SJSA1 (cell line): ENCODE measurements at regions not wholly inside any gene's neighbourhood (a gene's known extent, or its start where the extent isn't known, plus 50 kb on each side); places are given as distances from the start of the nearest gene placed in this dataset.
"Not testable (repeated sequence)": the region's sequence is repeated elsewhere in the genome, so short reads cannot be mapped to it uniquely, and the experiment has no call there.

ENCODE experiments used
- DNase-seq, 2 experiments: peaks; one replicate each; pipeline ENCODE4 v3.0.0-alpha.2; 2015 to 2020; ENCODE audit warnings: low spot score in 2 of 2, low read depth in 1 of 2
- H3K27ac ChIP-seq: fragments of 250-450 bp; sonication (Bioruptor Pico); 2 replicates; pipeline ENCODE4 v1.5.1; 2020; ENCODE audit warnings: mild to moderate bottlenecking, moderate library complexity
- H3K27me3 ChIP-seq: fragments of 250-450 bp; sonication (Bioruptor Pico); replicated peaks from 2 replicates; pipeline ENCODE4 v1.5.1; 2020; ENCODE audit warnings: mild to moderate bottlenecking, moderate library complexity
- H3K36me3 ChIP-seq: fragments of 250-450 bp; sonication (Bioruptor Pico); 2 replicates; pipeline ENCODE4 v1.5.1; 2020; ENCODE audit warnings: mild to moderate bottlenecking
- H3K4me1 ChIP-seq: fragments of 250-450 bp; sonication (Bioruptor Pico); replicated peaks from 2 replicates; pipeline ENCODE4 v1.6.1; 2021; ENCODE audit warnings: mild to moderate bottlenecking
- H3K4me3 ChIP-seq: fragments of 250-450 bp; sonication (Bioruptor Pico); 2 replicates; pipeline ENCODE4 v1.5.1; 2020; ENCODE audit warnings: mild to moderate bottlenecking
- H3K9me3 ChIP-seq: fragments of 250-450 bp; sonication (Bioruptor Pico); replicated peaks from 2 replicates; pipeline ENCODE4 v1.5.1; 2020; ENCODE audit warnings: mild to moderate bottlenecking

DNA sequence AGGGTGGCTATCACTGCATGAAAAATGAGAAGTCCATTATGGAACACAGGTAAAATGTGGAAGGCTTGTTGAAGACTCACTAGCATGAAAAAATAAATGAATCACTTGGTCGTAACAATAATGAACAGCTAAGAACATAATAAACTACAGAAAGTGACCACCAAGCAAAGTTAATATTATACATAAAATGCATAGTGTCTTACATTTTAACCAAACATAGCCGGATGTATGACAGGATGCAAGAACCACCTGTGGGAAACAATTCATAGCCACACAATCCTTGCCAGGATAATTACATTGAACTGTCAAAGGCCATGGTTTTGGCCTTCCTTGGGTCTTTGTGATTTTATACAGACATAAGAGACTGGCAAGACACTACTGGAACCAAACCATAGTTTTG, 81.9 kb upstream of the ATXN3L start:
- H3K9me3 ChIP-seq: no peaks in the 10 kb centered on the region
- DNase-seq: no peak

DNA sequence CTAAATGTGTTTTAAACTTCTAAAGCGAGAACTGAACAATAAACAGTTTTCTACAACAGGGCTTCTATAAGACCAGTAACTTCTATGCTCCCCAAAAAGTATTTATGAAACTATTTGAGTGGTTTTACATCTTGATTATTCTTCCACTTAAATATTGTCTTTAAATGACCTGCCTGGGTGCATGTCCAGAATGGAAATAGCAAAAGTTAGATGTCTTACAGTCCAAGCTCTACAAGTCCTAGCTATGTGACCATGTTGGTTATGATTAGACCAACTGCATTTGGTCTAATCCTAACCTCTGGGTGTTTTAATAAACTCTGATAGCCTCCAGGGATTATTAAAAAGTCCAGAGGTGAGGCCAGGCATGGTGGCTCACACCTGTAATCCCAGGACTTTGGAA, 79.0 kb upstream of the ATXN3L start:
- Histone ChIP-seq H3K27me3 (no peaks in the 10 kb centered on the region), H3K27ac (peak overlapping the region; percentile 91), H3K4me3 (no peak overlapping the region), H3K36me3 (no peaks in the 10 kb centered on the region), H3K9me3 (no peaks in the 10 kb centered on the region), H3K4me1 (peaks cover 32% of the 10 kb centered on the region)
- no peak for DNase-seq

More for the DNA sequence above, 81.9 kb upstream of the ATXN3L start:
- H3K27ac ChIP-seq: no peak overlapping the region
- H3K4me3 ChIP-seq: no peak overlapping the region
- no peaks in the 10 kb centered on the region for H3K36me3 ChIP-seq
- H3K4me1 ChIP-seq: peaks cover 28% of the 10 kb centered on the region
- no peaks in the 10 kb centered on the region for H3K27me3 ChIP-seq

DNA sequence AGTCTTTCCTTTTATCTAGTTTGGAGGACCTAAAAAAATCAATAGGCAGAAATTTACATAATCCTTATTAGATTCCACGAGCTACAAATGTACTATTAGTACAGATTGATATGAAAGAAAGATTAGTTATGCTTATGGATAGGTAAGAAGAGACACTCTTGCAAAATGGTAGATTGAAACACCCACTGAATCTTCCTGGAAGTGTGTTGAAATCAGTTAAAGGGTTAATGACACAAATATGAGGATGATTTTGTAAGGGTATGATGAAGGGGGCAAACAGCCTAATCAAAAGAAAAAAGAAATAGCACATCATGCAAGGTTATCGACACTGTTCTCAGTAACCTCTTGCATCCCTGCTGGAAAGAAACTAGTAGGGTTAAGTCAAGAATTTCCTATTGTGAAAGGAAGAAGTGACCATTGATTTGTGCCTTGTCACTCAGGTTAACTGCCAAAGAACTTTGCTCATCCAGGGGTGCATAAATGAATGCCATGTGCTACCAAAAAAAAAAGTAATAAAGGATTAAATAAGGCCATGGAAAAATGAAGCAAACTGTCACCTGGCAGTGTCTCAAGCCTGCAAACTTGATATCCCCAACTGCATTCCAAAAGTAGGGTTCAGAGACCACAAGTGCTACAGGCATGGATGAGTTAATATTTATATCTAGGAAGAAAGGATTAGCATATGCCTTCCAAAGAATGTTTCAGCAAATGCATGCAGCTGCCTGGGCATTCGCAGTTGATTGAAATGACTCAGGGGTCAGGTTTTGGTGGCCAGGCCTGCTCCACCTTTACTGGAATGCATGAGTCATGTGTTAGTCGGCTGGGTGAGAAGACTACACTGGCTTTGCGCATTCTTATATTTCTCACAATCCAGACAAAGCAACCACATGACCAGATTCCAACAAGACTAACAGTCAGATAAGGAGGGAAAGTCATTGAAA, 78.3 kb upstream of the ATXN3L start:
- DNase-seq: peak; percentile 89 to 90
- Histone ChIP-seq H3K9me3 (no peaks in the 10 kb centered on the region), H3K27ac (peak overlapping the region; percentile 91)

GRCh38 chrX:13396924-13397323, 77.1 kb upstream of the ATXN3L start:
- no peak for DNase-seq
- H3K27ac ChIP-seq: peak overlapping the region; percentile 73
- H3K4me3 ChIP-seq: no peak overlapping the region
- no peaks in the 10 kb centered on the region for H3K9me3 ChIP-seq
- peaks cover 32% of the 10 kb centered on the region for H3K4me1 ChIP-seq
- H3K36me3 ChIP-seq: no peaks in the 10 kb centered on the region
- H3K27me3 ChIP-seq: no peaks in the 10 kb centered on the region

More for the DNA sequence above, 78.3 kb upstream of the ATXN3L start:
- Histone ChIP-seq H3K4me1 (peaks cover 32% of the 10 kb centered on the region), H3K36me3 (no peaks in the 10 kb centered on the region), H3K4me3 (no peak overlapping the region), H3K27me3 (no peaks in the 10 kb centered on the region)

GRCh38 chrX:13389501-13389900, 69.6 kb upstream of the ATXN3L start:
- Histone ChIP-seq H3K4me3 (no peak overlapping the region), H3K4me1 (peaks cover 23% of the 10 kb centered on the region), H3K27ac (no peak overlapping the region), H3K27me3 (no peaks in the 10 kb centered on the region), H3K9me3 (no peaks in the 10 kb centered on the region), H3K36me3 (no peaks in the 10 kb centered on the region)
- no peak for DNase-seq

DNA sequence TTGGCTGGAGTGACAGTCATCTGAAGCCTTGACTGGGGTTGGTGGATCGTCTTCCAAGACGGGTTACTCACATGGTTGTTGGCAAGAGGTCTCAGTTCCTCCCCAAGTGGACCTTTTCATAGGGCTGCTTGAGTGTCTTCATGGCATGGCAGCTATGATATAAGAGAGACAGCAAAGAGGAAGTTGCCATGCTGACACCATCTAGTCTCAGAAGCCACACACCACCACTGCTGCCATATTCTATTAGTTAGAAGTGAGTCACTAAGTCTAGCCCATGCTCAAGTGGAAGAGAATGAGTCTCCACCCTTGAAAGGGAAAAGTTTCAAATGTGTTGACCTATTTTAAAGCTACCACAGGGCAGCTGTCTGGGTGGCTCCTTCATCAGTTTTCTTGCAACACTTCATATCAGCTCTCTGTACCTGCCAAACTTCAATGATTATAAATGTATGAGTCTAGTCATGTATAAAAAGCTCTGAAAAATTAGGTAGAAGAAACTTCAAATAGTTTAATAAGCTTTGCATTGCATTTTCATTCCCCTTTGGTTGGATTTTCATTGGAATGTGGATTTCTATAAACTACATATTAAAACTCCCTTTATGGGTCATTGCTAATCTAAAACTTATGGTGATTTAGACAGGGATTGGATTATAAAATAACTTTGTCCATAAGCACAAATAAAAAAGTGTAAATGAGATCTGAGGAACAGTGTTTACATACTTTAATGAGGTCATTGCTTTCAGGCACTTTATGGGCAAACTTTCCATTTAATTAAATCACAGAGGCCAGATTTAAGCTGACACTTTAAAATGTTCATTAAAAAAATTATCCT, 68.0 kb upstream of the ATXN3L start:
- no peaks in the 10 kb centered on the region for H3K36me3 ChIP-seq
- H3K4me3 ChIP-seq: no peak overlapping the region
- DNase-seq: no peak
- peak overlapping the region; percentile 35; the same call in 1 of the 2 replicates for H3K27ac ChIP-seq
- no peaks in the 10 kb centered on the region for H3K27me3 ChIP-seq
- peaks cover 23% of the 10 kb centered on the region for H3K4me1 ChIP-seq
- no peaks in the 10 kb centered on the region for H3K9me3 ChIP-seq

DNA sequence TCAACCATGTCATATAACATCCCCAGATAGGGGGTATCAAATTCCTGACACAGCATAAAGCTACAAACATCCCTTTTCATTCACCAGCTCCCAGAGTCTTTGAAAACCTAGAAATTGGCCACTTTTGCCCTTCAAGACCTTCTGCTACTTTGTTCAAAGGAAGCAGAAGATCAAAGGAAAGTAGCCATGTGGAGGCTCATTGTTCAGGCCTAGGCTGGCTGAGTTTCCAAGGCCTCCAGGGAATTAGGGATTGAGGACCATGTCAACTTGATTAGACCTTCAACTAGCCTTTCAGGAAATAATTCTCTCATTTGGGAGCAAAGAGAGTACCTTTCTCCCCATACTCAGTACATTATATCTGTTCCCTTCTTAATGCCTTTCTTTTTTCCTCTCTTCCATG, 66.8 kb upstream of the ATXN3L start:
- no peak overlapping the region for H3K27ac ChIP-seq

DNA sequence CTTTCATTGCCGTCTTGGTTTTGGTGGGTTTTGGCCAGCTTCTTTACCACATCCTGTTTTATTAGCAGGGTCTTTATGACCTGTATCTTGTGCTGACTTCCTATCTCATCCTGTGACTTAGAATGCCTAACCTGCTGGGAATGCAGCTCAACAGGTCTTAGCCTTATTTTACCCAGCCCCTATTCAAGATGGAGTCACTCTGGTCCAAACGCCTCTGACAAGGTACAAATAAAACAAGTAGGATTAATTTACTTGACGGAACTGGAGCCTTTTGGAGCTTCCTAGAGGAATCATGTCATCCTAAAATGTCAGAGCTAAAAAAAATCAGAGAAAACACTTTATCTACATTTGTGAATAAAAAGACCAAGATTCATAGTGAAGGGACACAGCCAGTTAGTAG, 66.2 kb upstream of the ATXN3L start:
- no peaks in the 10 kb centered on the region for H3K27me3 ChIP-seq
- peaks cover 23% of the 10 kb centered on the region for H3K4me1 ChIP-seq
- H3K9me3 ChIP-seq: no peaks in the 10 kb centered on the region
- no peak overlapping the region for H3K27ac ChIP-seq
- H3K4me3 ChIP-seq: no peak overlapping the region
- no peaks in the 10 kb centered on the region for H3K36me3 ChIP-seq
- no peak for DNase-seq

More for the DNA sequence above, 66.8 kb upstream of the ATXN3L start:
- no peak for DNase-seq
- no peaks in the 10 kb centered on the region for H3K27me3 ChIP-seq
- no peaks in the 10 kb centered on the region for H3K36me3 ChIP-seq
- H3K4me3 ChIP-seq: no peak overlapping the region
- H3K9me3 ChIP-seq: no peaks in the 10 kb centered on the region
- peaks cover 23% of the 10 kb centered on the region for H3K4me1 ChIP-seq

DNA sequence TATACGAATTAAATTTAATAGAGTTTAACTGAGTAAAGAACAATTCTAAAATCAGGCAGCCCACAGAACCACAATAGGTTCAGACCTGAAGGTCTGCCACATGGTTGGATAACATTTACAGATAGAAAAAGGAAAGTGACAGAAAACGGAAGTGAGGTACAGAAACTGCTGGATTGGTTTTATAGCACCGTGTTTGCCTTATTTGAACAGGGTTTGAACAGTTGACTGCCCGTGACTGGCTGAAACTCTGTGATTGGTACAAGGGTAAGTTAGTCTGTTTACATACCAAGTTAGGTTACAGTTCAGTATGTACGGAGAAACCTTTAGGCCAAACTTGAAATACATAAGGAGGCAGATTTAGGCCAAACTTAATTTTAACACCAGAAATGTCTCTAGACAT, 64.1 kb upstream of the ATXN3L start:
- H3K4me1 ChIP-seq: peaks cover 23% of the 10 kb centered on the region
- H3K9me3 ChIP-seq: no peaks in the 10 kb centered on the region
- no peak for DNase-seq
- no peak overlapping the region for H3K27ac ChIP-seq
- no peaks in the 10 kb centered on the region for H3K27me3 ChIP-seq
- H3K4me3 ChIP-seq: no peak overlapping the region
- no peaks in the 10 kb centered on the region for H3K36me3 ChIP-seq

GRCh38 chrX:13381514-13381913, 61.7 kb upstream of the ATXN3L start:
- Histone ChIP-seq H3K36me3 (no peaks in the 10 kb centered on the region), H3K27ac (no peak overlapping the region), H3K27me3 (no peaks in the 10 kb centered on the region), H3K4me3 (no peak overlapping the region), H3K4me1 (peaks cover 20% of the 10 kb centered on the region), H3K9me3 (no peaks in the 10 kb centered on the region)
- DNase-seq: no peak

DNA sequence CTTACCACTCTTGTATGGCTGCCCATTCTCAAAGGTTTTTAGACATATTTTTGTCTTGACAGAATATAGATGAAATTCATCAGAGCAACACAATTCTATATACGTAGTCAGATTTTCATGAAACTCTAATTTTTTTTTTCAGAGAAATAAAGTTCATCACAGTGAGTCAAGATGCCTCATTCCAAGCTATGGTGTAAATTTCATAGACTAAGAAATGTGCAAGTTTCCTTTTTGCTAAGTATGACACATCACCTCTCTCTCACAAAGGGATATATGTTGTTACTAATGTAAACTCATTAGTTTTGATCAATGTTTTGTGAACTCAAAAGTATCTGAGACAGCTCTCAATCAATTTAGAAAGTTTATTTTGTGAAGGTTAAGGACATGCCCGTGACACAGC, 60.4 kb upstream of the ATXN3L start:
- no peak for DNase-seq

GRCh38 chrX:13378562-13379518, 59.0 kb upstream of the ATXN3L start:
- not testable (repeated sequence) for H3K4me3 ChIP-seq, H3K36me3 ChIP-seq, H3K27me3 ChIP-seq, H3K9me3 ChIP-seq, DNase-seq, H3K27ac ChIP-seq
- H3K4me1 ChIP-seq: peaks cover 23% of the 10 kb centered on the region

More for the DNA sequence above, 60.4 kb upstream of the ATXN3L start:
- Histone ChIP-seq H3K4me1 (peaks cover 19% of the 10 kb centered on the region), H3K9me3 (no peaks in the 10 kb centered on the region), H3K27ac (0 out of 2 replicates have a peak overlapping the region, but pooled peaks have one; percentile 5), H3K36me3 (no peaks in the 10 kb centered on the region), H3K27me3 (no peaks in the 10 kb centered on the region), H3K4me3 (no peak overlapping the region)

GRCh38 chrX:13377550-13377934, 57.7 kb upstream of the ATXN3L start:
- H3K27ac ChIP-seq: peak overlapping the region; percentile 36
- peaks cover 27% of the 10 kb centered on the region for H3K4me1 ChIP-seq
- DNase-seq: peak; percentile 43 to 52
- no peaks in the 10 kb centered on the region for H3K27me3 ChIP-seq
- no peaks in the 10 kb centered on the region for H3K9me3 ChIP-seq
- no peak overlapping the region for H3K4me3 ChIP-seq
- no peaks in the 10 kb centered on the region for H3K36me3 ChIP-seq
